ENCODE measurements at regions not wholly inside any gene's neighbourhood (a gene's known extent, or its start where the extent isn't known, plus 50 kb on each side); places are given as distances from the start of the nearest gene placed in this dataset.

DNA sequence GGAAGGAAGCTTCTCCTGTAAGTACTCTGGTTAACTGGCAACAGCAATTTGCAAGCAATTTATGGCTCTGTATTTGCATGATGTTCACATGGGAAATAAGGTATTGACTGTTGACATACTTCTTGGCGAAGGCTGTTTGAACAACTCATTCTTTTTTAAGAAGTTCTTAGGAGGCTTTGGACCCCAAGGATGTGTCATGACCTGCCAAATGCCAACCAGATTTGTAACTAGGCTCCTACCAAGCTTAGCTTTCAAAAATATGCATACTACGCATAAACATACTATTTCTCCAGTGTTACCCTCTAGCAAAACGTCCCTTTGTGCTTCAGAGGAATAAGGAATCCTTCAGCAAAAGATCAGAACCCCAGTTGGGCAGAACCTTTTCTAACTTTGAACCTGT, 165.2 kb upstream of the MSX2 start:
- ChIA-PET CTCF (ENCODE audit: partially characterized antibody) (no interaction called here), POLR2A (ENCODE audit: partially characterized antibody) (no interaction called here)
- H4K8ac ChIP-seq (ENCODE audit: extremely low read depth, insufficient read depth, low read length) = no peak overlapping the region
- H3K36me3 ChIP-seq (ENCODE audit: control insufficient read depth in 2 of 4, insufficient read depth in 4 of 4, low read length in 3 of 4) = no peaks in the 10 kb centered on the region
- no peak overlapping the region for H4K91ac ChIP-seq (replicated peaks; ENCODE audit: insufficient read length, low read length)
- no peak overlapping the region for H2AK5ac ChIP-seq (ENCODE audit: low read depth, low read length)
- H3K79me2 ChIP-seq (ENCODE audit: control insufficient read depth in 1 of 2, insufficient read depth in 2 of 2, low read length in 2 of 2) = no peaks in the 10 kb centered on the region
- H3K27me3 ChIP-seq (replicated peaks in 1 of 4; ENCODE audit: control insufficient read depth in 3 of 4, extremely low read depth in 1 of 4, insufficient read depth in 3 of 4, low read length in 3 of 4) = no peaks in the 10 kb centered on the region
- H2BK15ac ChIP-seq (ENCODE audit: low read length) = no peak overlapping the region
- no peak overlapping the region for H3K27ac ChIP-seq (ENCODE audit: low read depth, low read length)
- no peak overlapping the region for H3K4me3 ChIP-seq (ENCODE audit: extremely low read depth in 1 of 4, insufficient read depth in 2 of 4, low read depth in 3 of 4, low read length in 4 of 4)
- H3K4me1 ChIP-seq (replicated peaks in 1 of 4; ENCODE audit: control insufficient read depth in 3 of 4, insufficient read depth in 4 of 4, low read length in 3 of 4) = no peaks in the 10 kb centered on the region
- H3K4me2 ChIP-seq (ENCODE audit: insufficient read depth in 1 of 2, low read depth in 2 of 2, low read length in 2 of 2) = no peak overlapping the region
- H3K79me1 ChIP-seq (ENCODE audit: low read depth, low read length) = no peaks in the 10 kb centered on the region
- no peaks in the 10 kb centered on the region for H3K9me3 ChIP-seq (ENCODE audit: insufficient read depth in 2 of 2, low read depth in 1 of 2, low read length in 1 of 2)
- H2BK20ac ChIP-seq (ENCODE audit: low read length) = no peak overlapping the region
- H4K20me1 ChIP-seq (replicated peaks in 1 of 2; ENCODE audit: control insufficient read depth in 1 of 2, insufficient read depth in 2 of 2, low read length in 2 of 2) = no peaks in the 10 kb centered on the region
- 75% methylated on average over 3 of the region's 3 CpGs; no CpG with 5 or more reads in 1 of the 2 experiments for WGBS, 2 experiments (ENCODE audit: extremely low coverage in 1 of 2, insufficient coverage in 1 of 2, insufficient read length in 1 of 2, insufficient replicate concordance in 2 of 2, low coverage in 1 of 2, low lambda C conversion rate in 2 of 2, missing lambda C conversion rate in 1 of 2)
- no peak overlapping the region for H3K4ac ChIP-seq (replicated peaks; ENCODE audit: insufficient read length, low read depth, low read length)
- H2AFZ ChIP-seq (ENCODE audit: low read length) = no peak overlapping the region
- no peak overlapping the region for H2BK12ac ChIP-seq (ENCODE audit: low read depth, low read length)
- DNase-seq (ENCODE audit: low read depth in 1 of 2, low spot score in 2 of 2) = no peak
- H3K56ac ChIP-seq (replicated peaks; ENCODE audit: insufficient read length, low read depth, low read length) = no peak overlapping the region
- H3K23me2 ChIP-seq (ENCODE audit: low read depth, low read length) = peaks cover 2% of the 10 kb centered on the region; the same call in 1 of the 2 replicates
- no peak overlapping the region for H3K9ac ChIP-seq (replicated peaks in 1 of 4; ENCODE audit: extremely low read depth in 1 of 4, low read depth in 3 of 4, low read length in 3 of 4)
- H3K18ac ChIP-seq (ENCODE audit: extremely low read depth, low read length) = no peak overlapping the region
- H2BK120ac ChIP-seq (replicated peaks; ENCODE audit: low read depth, low read length) = no peak overlapping the region
- no peak overlapping the region for H3K14ac ChIP-seq (ENCODE audit: insufficient read length)
- no peak overlapping the region for H4K5ac ChIP-seq (ENCODE audit: insufficient read length, low read depth, low read length)
- H2BK5ac ChIP-seq (ENCODE audit: low read depth, low read length) = no peak overlapping the region
- FAIRE-seq = no peak
- no peak for TF ChIP-seq FOSL1 (IDR thresholded peaks at IDR 0.05; ENCODE audit: insufficient read depth, low read depth, low read length)
- no peak overlapping the region for H3K23ac ChIP-seq (ENCODE audit: insufficient read length)
